Right ventricle myocardium inferior (tissue), 1 donor: ENCODE measurements at regions not wholly inside any gene's neighbourhood (a gene's known extent, or its start where the extent isn't known, plus 50 kb on each side); places are given as distances from the start of the nearest gene placed in this dataset.

Experiments used
- ATAC-seq: fragments of 200-7000 bp; cut with Tn5 transposase; one replicate; pipeline ENCODE4 v1.9.1; 2020; ENCODE audit warnings: mild to moderate bottlenecking, moderate library complexity
- DNase-seq: peaks from one replicate; pipeline ENCODE4 v3.0.0; 2021; ENCODE audit errors: missing footprints
- intact Hi-C: fragments of 100-400 bp; cut with DNase I; formaldehyde crosslinking; loops from one replicate; pipeline ENCODE4 v1.11.0; 2022
- donor health status: DM: no; HTN: yes; CAD: no; lungs with severe emphysema.

DNA sequence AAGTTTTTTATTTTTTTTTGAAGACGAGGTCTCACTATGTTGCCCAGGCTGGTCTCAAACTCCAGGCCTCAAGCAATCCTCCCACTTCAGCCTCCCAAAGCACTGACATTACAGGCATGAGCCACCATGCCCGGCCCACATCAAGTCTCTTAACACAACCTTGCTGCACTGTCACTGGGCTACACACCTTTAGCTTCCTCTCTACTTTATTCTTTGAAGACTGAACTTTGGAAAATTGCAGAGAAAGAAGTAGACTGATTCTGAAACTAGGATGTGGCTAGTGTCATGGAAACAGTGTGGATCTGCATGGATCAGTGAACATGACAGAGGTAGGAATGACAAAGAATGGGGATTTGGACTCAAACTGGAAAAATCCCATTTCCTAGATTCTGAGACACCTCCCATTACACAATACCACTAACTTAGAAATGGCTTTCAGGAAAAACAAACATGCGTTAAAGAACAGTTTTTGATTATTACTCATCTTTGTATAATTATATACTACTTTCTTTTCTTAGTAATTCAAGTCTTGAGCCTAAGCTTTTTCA lies 99.6 kb upstream of the SPON1 start:
- DNase-seq, result no peak
- intact Hi-C loops, result no loop called here
- ATAC-seq, result no peak

DNA sequence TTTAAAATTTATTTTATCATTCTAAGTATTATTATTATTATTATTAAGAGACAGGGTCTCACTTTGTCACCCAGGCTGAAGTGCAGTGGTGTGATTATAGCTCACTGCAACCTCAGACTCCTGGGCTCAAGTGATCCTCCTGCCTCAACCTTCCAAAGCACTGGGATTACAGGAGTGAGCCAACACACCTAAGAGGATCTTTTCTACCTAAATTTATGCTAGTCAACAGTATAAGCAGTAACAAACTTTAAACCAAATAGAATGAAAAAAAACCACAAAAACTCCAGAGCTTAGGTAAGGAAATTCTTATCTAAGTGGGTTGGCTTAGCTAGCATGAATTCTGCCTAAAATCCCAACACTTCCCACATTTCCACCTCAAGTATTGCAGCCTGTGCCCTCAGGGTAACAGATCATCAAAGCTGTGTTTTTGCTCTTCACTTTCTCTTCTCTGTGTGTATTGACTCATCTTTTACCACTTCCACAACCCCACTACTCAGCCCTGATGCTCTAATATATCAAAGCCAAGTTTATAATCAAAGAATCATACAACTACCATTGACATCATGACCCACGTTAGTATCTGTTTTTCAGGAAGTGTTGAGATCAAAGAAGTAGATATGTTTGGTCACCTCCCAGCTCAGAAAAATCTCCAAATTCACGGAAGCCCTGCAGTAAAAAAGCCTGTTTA lies 93.7 kb upstream of the SPON1 start:
- ATAC-seq (no peak), DNase-seq (no peak)
- intact Hi-C loops, result no loop called here

DNA sequence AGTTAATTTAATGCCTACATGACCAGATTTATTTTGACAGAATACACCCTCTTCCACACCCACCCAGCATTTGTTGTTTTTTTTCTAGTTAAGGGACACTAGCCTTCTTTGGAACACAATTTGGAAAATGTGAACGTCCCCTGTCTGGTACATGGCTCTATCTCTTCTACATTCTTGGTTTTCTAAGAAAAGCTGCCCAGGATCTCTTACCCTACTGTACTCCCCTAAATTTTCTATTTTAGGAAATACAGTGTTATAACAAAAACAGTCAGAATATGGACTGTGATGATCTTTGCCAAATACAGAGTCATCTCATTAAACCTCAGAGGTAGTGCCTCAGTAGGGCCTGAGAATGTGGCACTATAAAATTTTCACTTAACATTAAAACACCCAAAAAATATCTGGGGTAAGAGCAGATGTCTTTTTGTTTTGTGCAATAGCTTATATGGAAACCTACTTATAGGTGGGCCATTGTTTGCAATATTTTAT lies 93.1 kb upstream of the SPON1 start:
- no peak for DNase-seq
- ATAC-seq, result no peak
- intact Hi-C loops, result no loop called here

DNA sequence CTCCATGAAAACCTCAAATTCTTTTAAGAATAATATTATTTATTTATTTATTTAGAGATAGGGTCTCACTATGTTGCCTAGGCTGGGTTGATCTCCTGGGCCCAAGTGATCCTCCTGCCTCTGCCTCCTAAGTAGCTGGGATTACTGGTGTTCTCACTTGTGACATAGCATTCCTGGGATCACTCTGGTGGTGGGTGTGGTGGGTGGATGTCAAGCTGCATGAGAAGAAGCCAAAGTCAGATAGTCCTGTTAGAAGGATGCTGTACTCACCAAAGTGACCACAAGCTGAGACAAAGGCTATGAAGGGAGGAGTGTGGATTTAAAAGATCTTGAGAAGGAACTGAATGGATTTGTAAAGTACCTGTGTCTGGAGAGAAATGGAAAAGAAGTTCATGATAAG lies 87.9 kb upstream of the SPON1 start:
- DNase-seq, result no peak
- ATAC-seq, result no peak

DNA sequence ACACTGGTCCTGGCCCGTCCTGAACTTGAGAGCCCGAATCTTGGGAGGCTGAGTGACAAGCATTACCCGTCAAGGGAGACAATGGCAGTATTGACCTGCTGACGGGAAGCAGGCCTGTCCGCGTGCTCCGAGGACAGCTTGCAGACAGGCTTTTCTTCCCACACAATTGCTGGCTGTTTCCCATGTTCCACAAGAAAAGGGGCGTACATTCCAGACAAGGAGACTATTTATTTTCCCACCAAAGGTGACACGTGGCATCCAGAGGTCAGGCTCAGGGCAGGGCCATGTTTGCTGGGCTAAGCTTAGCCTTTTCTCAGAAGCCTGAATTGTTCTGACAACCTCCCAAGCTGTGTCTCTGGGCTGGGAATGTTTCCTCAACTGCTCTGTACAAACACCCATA lies 86.9 kb upstream of the SPON1 start:
- intact Hi-C loops, result no loop called here
- no peak for DNase-seq
- ATAC-seq, result no peak

More for the DNA sequence above, 87.9 kb upstream of the SPON1 start:
- intact Hi-C loops, result no loop called here

DNA sequence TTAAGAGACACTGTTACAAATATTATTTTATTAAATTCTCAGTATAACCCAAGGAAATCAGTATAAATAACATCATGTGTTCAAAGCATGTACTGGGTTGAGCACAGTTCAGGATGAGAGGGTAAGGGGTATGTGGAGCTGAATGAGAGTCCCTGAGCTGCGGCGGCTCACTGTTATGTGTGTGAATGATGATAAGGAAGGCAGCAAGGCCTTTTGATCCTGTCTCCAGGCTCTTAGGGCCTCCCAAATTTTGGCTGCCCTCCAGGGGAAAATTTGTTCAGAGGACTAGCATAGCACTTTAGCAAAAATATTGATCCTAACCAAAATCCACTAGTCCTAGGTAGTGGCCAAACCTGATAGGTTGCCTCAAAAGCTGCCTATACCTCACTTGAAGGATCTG lies 86.1 kb upstream of the SPON1 start:
- ATAC-seq, result no peak
- intact Hi-C loops, result no loop called here
- no peak for DNase-seq

DNA sequence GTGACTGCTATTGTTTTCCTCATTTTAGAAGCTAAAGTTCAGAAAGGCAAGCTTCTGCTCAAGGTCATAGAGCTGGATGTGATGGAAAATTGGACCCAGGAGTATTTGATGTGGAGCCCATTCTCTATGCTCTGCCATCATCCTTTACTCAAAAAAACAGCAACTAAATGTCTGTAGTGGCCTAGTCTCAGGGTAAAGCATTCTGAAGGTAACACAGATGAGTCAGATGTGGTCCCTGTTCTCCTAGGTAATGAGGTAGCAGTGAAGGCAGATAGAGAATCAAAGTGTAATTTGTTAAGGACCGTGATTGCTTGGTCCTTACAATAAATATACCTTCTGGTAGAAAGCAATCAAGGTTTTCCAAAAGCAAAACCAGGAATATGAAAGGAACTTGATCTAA lies 84.4 kb upstream of the SPON1 start:
- intact Hi-C loops, result no loop called here
- no peak for ATAC-seq
- no peak for DNase-seq

DNA sequence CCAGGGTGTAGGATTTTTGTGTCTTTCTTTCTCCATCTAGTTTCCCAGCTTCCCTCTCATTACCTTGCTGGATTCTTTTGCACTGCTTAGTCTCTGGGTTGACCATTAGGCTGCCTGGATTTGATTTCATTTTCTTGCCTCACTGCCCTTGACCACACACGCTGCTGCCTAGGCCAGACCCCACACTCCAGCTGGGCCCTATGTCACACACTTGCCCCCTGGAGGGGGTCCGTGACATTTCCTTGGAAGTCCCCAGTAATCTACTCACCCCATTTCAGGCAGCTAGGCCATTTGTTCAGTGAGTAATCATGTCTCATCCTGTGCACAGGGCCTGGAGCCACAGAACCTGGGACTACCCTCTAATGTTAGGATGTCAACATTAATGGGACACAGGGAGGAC lies 81.9 kb upstream of the SPON1 start:
- intact Hi-C loops, result no loop called here
- ATAC-seq, result no peak
- DNase-seq, result no peak

DNA sequence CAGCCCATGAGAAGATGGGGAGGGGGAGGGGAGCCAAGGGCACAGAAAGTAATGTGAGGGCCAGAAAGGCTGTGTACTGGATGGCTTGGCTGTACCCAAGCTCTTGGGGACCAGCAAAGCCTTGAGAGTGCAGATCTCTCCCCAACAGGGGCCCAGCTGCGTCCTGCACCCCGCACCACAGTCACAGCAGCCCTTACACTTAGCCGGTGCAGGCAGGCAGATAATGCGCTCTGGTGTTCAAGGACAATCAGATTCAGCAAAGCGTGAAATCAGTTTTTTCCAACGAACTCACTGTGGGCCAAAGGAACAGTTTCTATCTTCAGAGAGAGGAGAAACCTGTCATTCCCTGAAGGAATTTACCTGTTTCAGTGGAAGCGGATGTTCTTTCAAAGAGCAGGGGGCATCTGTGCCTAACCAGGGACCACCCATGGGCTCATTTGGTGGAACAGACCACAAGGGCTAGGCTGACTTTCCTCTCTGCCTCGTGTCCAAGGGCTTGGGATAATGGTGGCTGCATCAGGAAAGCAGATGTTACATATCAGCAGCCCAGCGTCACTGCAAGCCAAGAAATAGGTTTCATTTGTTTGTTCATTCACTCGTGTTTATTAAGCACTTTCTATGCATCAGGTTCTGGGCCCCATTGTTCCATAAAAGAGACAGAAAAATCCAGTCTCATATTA lies 81.2 kb upstream of the SPON1 start:
- ATAC-seq, result no peak
- no peak for DNase-seq
- intact Hi-C loops, result no loop called here

DNA sequence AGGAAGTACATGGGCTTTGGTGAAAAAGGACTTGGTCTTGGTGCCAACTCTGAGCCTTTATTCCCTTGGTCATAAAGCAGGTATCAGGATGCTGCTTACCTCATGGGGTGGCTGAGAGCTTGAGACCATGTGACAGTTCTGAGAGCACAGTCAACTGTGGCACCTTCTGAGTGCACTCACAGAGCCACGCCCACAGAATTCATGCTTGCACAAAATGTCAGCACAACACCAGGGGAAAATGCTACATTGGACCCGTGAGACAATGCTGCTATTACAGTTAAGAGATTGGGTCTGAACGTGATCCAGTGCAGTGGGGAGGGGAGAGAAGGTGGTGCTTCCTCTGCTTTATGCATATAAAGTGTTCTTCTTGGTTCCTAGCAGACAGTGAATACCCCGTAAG lies 79.5 kb upstream of the SPON1 start:
- DNase-seq, result no peak
- intact Hi-C loops, result no loop called here
- no peak for ATAC-seq

DNA sequence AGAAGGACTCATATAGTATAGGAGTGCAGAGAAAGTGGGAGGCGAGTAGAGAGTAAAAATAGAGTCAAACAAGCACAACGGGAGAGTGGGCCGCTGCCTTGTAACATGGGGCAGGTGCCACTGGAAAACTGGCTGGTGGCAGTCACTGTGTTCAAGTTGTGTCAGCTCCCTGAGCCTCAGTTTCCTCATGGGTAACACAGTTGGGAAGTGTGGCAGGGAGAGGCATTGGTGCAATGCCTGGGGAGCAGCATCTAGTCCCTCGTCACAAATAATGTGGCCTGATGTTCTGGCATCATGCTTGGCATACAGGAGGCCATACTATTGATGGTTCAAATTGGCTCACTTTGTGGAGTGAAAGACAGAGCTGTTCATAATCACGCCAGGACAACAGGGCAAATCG lies 78.9 kb upstream of the SPON1 start:
- intact Hi-C loops, result no loop called here
- DNase-seq, result no peak
- ATAC-seq, result no peak

DNA sequence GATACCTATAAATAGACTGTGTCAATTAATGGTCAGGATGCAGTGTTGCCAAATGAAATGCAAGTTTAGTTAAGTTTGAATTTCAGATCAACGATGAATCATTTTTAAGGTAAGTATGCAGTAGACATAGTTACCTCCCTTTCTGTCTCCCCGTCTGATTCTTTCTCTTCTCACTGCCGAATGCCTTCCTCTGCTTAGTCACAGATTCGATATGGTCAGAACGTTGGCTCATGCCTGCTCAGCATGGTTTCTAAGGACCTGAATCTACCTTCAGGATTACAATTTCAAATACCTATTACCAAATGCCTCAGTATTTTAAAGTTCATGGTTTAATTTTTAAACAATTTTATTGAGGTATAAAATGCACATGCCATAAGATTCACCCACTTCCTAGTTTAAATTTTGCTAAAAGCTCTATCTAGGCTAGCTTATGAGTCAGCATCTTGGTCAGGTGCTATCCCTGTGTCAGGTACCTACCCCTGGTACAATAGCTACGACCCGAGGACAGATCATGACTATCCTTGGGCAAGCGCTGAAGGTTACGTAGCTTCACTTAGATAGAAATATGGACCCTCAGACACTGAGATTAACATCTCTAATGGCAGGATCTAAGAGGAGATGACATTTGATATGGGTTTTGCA lies 78.2 kb upstream of the SPON1 start:
- no peak for DNase-seq
- intact Hi-C loops, result no loop called here
- no peak for ATAC-seq

DNA sequence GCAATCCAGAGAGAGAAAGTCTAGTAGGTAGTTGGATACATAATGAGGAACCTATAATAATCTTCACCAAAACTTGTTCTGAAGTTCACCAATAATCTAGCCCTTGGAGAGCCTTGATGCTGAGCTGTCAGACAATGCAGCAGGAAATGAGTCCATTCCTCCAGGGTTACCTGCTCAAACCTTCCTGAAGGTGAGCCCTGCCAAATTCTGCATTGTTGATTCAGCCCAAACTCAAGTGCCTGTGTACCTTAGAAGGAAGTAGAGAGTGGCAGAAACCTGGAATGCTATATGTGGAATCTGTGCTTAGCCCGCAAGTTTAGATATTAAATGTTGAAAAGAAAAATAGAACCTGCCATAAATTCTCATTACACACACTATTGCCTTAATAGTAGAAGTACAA lies 77.4 kb upstream of the SPON1 start:
- intact Hi-C loops, result no loop called here
- DNase-seq (no peak), ATAC-seq (no peak)

DNA sequence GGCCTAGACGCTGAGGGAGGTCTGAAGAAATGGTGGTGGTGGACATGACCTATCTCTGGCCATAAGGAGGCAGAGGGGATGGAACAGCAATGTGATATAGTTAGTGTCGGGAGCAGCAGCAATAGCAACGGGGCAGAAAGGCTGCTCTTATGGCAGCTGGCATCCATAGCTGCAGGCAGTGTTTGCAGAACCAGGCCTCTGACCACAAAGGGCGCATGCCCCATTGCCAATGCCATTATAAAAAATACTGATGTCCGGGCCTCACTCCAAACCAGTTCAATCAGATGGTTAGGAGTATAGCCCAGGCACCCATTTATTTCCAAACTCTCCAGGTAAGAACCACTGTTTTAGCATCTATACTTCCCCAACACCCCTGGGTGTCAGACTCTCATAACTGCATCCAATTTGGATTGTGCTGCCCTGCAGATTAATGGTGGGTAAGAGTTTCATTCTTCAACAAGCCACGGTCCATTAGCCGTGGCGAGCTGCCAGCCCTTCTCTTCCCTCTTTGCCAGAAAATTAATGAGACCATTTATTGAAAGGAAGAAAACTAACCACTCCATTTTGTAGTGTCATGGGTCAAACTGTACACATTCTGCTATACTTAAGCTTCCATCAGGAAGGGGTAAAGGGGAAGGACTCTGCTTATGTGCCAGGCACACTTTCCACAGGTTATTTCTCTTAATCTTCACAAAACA lies 72.8 kb upstream of the SPON1 start:
- intact Hi-C loops, result no loop called here
- no peak for ATAC-seq
- DNase-seq, result no peak

DNA sequence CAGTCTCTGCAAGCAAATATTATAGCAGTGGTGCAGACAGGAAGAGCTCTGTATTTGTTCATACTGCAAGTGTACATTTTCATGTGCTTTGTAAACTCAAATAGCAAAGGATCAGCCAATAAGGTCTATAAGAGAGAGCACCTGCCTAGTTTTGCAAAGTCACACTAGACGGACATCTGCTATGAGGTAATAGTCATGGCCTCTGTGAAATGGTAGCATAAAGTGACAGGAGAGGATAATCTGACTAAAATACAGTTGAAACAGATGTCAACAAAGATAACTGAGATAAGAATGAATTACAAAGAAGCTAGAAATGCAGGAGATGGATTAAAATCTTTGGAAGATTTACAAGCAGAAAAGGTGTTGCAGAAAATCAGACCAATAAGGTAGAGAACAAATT lies 70.6 kb upstream of the SPON1 start:
- ATAC-seq, result no peak
- no peak for DNase-seq
- intact Hi-C loops, result no loop called here

DNA sequence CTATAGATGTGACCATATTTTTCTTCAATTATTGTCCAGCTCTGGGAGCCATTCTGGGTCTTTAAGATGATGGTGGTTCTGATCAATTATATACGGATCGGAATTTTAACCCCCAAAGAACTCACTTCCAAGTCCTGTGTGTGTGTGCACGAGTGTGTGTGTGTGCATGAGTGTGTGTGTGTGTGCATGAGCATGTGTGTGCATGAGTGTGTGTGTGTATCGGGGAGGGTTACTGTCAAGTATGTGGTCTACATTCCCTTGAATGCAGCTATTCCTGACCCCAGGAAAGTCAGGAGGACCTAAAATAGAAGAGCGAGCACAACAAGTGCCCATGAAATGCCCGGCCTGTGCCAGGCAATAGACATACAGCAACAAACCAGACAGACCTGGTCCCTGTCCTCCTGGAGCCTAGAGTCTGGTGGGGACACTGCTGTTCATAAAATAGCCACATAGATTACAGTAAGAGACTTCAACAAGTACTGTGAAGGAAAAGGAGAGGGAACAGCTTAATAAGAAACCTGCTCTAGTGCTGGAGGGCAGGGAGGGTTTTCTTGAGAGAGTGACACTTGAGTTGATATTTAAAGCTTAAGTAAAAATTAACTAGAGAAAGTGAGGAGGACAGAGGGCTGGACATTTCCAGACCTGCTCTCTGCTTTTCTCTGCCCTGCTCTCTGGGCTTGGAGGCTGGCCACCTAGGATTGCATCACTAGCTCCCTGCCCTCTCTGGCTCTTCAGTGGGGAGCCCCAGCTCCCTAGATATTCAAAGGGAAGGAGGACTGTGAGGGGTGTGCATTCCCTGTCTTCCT lies 66.1 kb upstream of the SPON1 start:
- ATAC-seq (no peak), DNase-seq (no peak)
- intact Hi-C loops, result no loop called here

DNA sequence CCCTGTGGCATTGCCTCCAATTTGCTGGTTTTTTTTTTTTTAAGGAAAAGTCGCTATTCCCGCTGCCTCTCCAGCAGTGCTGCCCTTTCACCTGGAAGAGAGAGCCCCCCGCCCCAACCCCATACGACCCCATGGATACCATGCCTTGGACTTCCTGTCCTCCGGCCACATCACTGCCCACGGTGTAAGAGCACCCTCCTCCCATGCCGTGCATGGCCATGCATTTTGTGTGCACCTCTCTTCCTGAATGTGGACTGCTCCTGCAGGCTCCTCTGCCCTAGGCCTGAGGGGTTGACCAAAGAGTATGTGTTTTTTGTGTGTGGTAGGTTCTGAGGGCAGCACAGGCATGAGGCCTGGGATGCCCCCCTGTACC lies 65.6 kb upstream of the SPON1 start:
- ATAC-seq, result no peak

DNA sequence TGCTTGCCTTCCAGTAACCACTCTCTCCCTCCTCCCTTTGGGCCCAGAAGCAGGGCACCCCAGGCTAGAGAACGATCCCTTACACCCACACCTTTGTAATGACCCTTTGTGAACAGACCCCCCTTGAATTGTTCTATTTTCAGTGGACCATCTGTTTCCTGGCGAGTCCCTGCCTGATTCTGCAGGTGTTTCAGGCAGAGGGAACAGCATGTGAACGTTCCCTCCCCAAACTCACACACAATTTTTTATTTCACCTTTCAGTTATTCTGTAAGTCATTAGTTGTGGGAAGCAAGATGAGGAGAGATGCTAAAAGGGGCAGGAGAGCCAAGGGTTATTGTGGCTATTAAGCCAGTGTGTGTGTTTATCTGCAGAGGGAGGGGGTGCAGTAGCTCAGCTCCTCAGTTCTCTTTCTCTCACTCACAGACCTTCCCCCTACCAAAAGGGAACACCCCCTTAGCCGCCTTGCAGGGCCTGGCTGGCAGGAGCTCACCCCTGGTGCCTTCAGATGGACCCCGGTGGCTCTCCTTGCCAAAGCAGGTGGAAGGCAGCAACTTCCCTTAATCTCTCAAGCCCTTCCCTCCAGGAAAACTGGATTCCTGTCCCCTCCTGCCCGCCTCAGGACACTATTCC lies 64.8 kb upstream of the SPON1 start:
- intact Hi-C loops, result no loop called here
- ATAC-seq (no peak), DNase-seq (no peak)

More for the DNA sequence above, 65.6 kb upstream of the SPON1 start:
- no peak for DNase-seq
- intact Hi-C loops, result no loop called here
